Stomach (tissue), 4 donors: ENCODE measurements at regions not wholly inside any gene's neighbourhood (a gene's known extent, or its start where the extent isn't known, plus 50 kb on each side); places are given as distances from the start of the nearest gene placed in this dataset.

Source experiments
- CTCF ChIP-seq, 7 experiments: fragments of 450-650 bp in 4 of 7; fragments of 200-600 bp in 3 of 7; sonication (generic) in 3 of 7; IDR thresholded peaks; one replicate each; pipeline ENCODE4 v1.5.1; 2016 to 2019; ENCODE audit warnings: antibody characterized with exemption in 7 of 7, control low read depth in 2 of 7, mild to moderate bottlenecking in 1 of 7
- POLR2A ChIP-seq, 4 donors: fragments of 450-650 bp; IDR thresholded peaks; one replicate each; pipeline ENCODE4 v1.6.1; 2016; ENCODE audit warnings: antibody characterized with exemption in 4 of 4, control low read depth in 2 of 4, mild to moderate bottlenecking in 1 of 4, moderate library complexity in 1 of 4

- TF ChIP-seq POLR2A (IDR thresholded peaks at IDR 0.05) (no peak), CTCF (IDR thresholded peaks at IDR 0.05) (no peak)
Measured at GRCh38 chr11:87719326-87720073, 455.7 kb downstream of the RAB38 start.
